Activated T-cell treated with anti-CD3 and anti-CD28 coated beads, Interleukin-2, amount 50 U/mL, for 48 hours (primary cell): ENCODE measurements at regions not wholly inside any gene's neighbourhood (a gene's known extent, or its start where the extent isn't known, plus 50 kb on each side); places are given as distances from the start of the nearest gene placed in this dataset.
"Not testable (repeated sequence)": the region's sequence is repeated elsewhere in the genome, so short reads cannot be mapped to it uniquely, and the experiment has no call there.

Experiments used
- DNase-seq, 2 experiments: peaks; one replicate each; pipeline ENCODE4 v3.0.0-alpha.2; 2020

DNA sequence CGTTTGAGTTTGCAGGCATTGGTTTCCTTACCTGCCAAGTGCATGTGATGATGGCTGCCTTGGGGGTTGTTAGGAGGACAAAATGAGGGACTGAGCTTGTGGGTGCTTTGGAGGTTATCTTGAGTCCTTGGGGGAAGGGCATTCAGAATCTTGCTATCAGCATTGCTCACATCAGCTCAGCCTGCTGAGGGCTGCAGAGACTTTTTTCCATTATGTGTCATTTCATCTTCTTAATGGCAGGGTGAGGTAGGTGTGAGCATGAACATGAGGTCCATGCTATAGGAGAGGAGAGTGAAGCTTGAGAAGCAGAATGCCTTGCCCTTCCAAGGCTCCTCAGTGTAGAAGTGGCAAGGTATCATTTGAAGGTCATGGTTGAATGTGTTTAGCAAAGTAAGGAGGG is 112.3 kb downstream of the MIAT start:
- DNase-seq, result no peak

- DNase-seq, result no peak
Measured at GRCh38 chr22:26770624-26771023, 113.2 kb downstream of the MIAT start.

GRCh38 chr22:26773054-26773453 is 115.7 kb downstream of the MIAT start:
- not testable (repeated sequence) for DNase-seq

- DNase-seq, result no peak
Measured at GRCh38 chr22:26775394-26775793, 118.0 kb downstream of the MIAT start.

DNA sequence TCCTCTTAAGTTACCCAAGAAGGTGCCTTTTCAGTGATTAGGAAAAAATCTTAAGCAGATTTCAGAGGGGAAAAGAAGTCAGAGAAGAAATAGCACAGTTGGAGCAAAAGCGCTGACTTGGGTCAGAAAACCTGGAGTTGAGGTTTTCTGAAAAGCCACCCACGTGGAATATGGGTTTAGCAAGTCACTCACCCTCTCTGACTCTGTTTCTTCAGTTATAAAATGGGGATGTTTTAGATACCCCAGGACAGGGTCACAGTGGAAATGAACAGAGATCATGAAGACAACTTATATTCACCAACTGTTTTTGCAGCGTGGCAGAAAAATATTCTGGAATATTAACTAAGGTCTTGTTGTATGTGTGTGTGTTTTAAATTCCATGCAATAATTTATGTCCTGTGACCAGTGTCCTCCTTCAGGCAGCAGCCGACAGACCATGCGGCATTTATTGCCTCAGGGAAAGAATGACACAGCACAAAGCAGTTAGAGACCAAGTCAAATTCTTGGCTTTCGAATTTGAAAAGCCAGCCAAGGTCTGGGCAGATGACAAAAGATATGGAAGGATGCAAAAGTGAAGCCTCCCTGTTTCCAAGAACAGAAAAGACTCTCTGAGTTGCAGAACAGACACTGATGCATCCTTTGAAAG is 119.9 kb downstream of the MIAT start:
- DNase-seq, result no peak

DNA sequence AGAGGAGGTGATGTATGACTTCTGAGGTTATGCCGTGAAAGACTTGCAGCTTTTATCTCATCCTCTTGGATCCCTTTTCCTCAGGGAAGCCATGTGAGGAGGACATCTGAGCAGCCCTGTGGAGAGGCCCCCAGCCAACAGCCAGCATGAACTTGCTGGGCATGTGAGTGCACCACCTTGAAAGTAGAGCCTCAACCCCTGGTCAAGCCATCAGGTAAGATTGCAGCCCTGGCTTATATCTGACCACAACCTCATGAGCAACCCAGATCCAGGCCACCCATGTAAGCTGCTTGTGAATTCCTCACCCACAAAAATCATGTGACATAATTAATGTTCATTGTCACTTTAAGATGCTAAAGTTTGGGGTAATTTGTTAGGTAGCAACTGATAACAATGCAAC is 121.0 kb downstream of the MIAT start:
- no peak for DNase-seq

DNA sequence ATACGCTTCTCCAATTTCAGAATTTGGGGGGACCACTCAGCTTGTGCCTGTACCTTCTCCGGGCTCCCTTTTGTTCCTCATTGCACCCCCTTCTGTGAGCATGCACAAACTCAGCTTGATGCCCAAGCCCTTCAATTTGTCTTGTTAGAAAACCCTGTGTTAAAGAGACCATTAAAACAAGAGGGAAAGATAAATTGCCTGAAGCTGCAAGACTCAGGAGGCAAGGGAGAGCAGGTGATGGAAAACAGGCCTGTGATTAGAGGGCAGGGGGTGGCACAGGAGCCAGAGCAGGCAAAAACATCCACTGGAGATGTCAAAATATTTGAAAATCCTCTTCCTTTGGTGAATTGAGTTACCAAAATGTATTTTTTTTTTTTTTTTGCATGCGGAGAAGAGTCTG is 121.7 kb downstream of the MIAT start:
- no peak for DNase-seq

DNA sequence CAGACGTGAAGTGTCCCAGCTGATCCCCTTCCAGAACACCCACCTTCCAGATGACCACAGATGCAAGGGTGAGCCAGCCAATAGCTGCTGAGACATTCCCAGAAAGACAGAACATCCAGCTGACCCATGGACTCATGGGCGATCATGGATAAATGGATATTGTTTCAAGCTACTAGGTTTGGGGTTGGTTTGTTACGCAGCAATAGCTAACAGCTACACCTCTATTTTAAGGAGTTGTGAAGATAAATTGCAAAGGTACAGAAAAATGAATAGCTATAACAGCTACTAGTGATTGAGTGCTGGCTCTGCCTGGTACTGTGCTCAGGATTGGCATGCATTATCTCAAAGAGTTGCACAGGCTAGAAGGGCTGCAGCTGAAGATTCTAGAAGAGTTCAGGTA is 122.5 kb downstream of the MIAT start:
- DNase-seq, result no peak

DNA sequence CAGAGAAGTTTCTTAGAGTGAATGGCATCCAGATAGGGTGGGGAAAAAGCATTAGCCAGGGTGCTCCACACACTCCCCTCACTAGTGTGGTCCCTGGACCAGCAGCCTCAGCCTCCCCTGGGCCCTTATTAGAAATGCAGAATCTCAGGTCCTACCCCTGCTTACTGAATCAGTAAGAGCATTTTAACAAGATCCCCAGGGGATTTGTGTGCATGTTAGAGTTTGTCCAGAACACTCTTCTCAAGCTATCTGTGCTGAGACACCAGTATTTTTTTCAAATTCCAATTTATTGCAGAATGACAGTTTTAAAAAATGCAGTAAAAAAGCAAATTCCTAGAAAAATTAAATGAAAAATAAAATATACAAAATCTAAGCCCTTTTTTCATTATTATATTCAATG is 123.1 kb downstream of the MIAT start:
- DNase-seq, result no peak

DNA sequence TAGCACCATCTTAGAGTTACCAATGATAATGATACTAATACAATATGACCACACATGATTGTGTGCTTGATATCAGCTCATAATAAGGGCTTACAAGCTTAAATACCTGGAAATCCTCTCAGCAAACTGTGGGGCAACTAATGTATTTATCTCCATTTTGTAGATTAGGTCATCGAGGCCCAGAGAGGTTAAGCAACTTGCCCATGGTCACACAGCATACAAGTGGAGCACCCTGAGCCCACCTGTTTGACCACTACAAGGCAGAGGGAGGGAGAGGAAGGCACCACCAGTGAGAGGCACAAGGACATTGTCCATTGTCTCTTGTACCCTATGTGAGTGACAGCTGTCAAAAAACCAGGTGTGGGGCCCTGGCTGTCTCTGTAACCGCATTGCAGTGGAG is 123.7 kb downstream of the MIAT start:
- no peak for DNase-seq

DNA sequence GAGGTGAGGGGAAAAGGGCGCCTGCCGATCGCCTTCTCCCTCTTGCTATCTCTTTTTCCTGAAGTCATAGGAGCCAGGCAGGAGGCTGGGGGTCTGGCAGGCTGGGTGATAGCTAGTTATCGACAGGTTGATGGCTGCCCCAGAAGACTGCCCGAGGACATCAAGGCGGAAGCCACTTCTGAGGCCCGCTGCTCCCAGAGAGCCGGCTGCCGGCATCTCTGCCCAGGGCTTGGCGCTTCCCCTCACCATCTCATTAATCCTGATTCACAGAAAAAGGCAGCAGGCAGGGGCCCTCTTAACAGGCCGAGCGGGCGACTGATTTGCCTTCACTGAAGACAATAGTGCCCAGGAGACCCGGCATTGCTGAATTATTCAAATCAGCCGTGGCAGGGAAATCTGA is 124.2 kb downstream of the MIAT start:
- no peak for DNase-seq

DNA sequence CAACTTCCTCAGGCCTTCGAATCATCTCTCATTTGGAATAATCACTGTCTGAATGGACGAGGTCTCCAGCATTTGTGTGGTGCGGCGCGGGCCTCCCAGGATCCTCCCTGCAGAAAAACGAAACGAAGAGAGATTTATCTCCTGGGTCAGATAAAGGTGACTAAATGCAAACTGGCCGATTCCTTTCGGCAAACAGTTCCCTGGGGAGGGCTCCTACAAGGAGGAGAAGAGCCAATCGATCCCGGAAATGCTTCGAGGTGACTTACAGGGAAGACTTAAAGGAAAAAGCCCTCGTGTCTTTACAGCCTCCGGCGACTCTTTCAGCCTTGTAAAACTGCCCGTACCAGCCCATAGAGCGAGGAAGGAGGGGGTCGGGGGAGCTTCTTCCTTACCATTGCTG is 126.5 kb downstream of the MIAT start:
- no peak for DNase-seq

DNA sequence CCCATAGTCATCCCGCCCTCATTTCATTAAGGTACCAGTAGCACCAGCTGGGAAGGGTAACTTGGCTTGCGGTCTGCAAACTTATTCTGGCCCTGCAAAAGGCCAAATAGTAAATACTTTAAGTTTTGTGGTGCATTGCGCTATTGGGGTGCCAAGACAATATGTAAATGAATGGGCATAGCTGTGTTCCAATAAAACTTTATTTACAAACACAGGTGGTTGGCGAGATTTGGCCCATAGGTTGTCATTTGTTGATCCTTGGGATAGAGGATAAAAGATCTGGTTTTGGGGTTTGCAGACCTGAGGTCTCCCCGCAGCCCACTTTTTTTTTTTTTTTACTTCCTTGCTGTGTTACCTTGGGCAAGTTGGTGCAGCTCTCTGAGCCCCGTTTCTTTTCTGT is 127.4 kb downstream of the MIAT start:
- no peak for DNase-seq

DNA sequence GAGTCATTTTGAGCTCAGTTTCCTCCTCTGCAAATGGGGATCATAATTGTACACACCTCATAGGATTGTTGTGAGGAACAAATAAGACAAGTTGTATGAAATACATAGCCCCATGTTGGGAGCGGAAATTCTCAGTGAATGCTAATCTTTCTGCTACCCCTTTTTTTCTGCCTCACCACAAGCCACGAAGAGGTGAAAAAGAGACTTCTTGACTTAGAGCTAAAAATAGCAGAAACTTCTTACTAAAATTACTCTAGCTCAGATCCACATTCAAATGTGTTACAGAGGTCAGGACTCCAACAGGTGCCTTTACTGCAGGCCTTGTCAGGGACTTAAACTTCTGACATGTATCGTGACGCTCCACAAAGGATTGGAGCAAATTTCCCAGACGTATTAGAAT is 128.5 kb downstream of the MIAT start:
- no peak for DNase-seq

GRCh38 chr22:26786398-26786797 is 129.0 kb downstream of the MIAT start:
- DNase-seq, result no peak

DNA sequence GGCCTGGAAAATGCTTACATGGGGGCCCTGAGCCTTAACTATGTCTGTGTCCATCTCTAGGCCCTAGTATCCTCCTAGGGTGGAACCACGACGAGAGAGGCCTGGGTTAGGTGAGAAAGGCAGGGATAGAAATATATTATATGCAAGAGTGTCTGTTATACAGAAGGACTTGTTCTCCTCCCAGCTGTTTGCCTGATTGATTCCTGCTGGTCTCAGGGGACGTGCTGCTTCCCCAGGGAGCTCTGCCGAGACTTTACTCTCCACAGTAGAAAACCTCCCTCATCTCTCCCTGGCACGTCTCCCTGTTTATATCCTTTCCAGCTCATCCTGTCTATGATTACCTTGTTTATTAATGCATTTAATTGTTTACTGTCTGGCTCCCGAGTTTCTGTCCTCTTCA is 132.6 kb downstream of the MIAT start:
- no peak for DNase-seq

- no peak for DNase-seq
Measured at GRCh38 chr22:26792522-26792921, 135.1 kb downstream of the MIAT start.

DNA sequence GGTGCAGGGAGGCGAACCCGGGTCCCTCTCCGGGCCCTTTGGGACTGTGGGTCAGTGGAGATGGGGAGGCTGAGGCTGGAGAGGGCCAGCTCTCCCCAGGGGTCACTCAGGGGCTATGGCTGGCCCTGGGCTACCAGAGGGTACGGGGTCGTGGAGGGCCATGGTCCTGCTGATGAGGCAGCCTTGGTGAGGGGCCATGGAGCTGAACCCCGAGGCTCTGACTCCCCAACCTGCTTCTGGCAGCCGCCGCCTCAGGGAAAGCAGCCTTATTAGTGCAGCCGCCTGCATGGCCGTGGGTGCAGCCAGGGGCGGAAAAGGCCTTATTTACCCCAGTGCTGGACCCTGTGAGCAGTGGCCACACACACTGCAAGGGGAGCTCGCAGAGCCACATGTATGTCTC is 139.4 kb downstream of the MIAT start:
- no peak for DNase-seq

DNA sequence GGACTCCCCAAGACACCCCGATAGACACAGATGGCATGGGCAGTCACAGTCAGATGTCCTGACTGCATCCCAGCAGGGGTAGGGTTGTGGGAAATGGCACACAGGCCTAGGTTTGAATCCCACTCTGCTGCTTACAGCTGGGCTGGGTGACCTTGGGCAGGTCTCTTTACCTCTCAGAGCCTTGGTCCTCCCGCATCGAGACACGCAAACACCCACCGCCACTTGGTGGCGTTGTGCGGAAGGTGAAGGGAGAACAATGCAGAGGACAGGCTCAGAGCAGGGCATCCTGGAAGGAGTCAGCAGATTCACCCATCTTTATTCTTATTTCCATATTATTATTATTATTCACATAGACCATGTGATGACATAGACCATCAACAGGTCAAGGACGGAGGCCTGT is 140.5 kb downstream of the MIAT start:
- DNase-seq, result peak in 1 of 2 experiments; percentile 24

GRCh38 chr22:26798462-26799065 is 141.2 kb downstream of the MIAT start:
- no peak for DNase-seq

DNA sequence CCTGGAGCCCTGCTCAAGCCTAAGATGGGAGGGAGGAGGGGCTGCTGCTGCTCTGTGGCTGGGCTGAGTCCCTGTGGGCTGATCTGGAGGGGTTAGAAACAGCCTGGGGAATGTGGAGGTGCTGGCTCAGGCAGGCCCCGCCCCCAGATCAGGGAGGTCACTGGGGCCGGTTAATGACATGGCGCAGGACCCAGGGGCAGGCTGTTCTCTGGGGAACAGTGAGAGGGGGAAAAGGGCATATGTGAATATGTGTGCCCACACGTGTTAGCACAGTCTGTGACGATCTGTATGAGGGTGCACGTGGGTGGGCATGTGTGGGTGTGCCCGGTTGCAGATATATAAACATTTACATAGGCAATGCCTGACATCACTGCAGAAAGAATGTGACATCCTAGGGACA is 143.5 kb downstream of the MIAT start:
- DNase-seq, result no peak

GRCh38 chr22:26801449-26801848 is 144.1 kb downstream of the MIAT start:
- DNase-seq, result no peak

DNA sequence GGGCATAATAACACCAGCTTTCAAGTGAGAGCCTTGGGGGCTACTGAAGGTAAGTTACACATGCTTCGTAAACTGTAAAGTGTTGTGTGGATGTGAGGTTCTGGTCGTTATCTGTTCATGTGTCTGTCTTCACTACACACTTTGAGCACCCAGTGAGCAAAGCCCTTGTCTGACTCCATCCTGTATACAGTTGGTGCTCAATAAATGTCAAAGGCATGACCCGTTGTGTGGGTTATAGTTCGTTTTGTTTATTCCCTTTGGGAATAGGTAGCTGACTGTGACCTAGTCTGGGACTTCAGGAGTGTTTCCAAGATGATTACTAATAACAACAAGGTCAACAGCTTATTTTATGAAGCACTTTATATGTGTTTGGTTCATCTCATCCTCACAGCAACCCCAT is 146.9 kb downstream of the MIAT start:
- DNase-seq, result no peak

DNA sequence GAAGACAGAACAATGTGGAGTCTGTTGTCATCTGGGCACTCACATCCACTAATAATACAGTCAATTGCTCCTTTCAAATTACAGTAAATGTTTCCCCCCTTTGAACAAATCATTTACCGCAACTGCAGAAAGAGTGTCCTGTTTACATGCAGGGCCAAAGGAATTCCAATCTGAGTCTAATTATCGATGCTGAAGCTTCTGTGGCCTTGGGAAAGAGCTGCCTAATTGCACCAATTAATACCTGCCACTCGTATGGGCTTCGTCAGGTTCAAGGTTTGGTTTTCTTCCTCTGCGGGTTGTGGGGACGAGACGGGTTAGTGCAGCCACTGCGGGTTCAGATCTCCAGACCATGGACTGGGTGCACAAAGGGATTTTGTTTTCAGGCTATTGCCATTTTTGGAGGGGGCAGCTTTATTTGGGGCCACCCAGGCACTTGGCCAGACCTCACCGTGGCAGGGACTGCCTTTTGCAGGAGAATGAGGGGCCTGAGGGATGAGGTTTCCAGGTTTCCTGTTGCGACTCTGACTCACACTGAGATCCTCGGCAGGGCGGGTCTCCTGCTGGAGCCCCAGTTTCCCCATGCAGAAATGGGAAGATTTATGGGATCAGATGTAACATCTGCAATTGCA is 147.6 kb downstream of the MIAT start:
- no peak for DNase-seq
